HG03439 (cell line): ENCODE measurements at regions not wholly inside any gene's neighbourhood (a gene's known extent, or its start where the extent isn't known, plus 50 kb on each side); places are given as distances from the start of the nearest gene placed in this dataset.
"Not testable (repeated sequence)": the region's sequence is repeated elsewhere in the genome, so short reads cannot be mapped to it uniquely, and the experiment has no call there.

Experiments
- ATAC-seq: cut with Tn5 transposase; IDR thresholded peaks from one replicate; pipeline ENCODE4 v1.9.1; 2021; ENCODE audit warnings: mild to moderate bottlenecking, moderate library complexity; ENCODE audit not compliant: unreplicated experiment

- ATAC-seq = no peak
These were observed 1970.8 kb downstream of the OLFM4 start for GRCh38 chr13:54999399-54999907.

DNA sequence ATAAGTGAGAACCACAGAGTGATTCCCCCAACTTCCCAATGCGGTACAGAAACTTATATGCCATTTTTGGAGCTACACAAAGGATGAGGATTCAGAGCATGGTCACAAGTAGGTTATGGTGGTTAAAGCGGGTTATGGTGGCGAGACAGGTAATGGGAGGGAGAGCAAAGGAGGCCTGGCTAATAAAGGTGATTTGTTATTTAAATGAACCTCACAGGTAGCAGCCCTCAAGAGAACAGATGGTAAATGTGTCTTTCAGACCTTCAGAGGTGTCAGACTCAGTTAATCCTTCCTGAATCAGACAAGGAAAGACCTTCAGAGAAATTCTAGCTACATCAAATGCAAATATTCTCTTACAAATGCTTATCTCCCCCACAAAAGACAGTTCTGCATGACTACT, 1971.4 kb downstream of the OLFM4 start:
- no peak for ATAC-seq

GRCh38 chr13:55000844-55001243, 1972.2 kb downstream of the OLFM4 start:
- ATAC-seq = no peak

DNA sequence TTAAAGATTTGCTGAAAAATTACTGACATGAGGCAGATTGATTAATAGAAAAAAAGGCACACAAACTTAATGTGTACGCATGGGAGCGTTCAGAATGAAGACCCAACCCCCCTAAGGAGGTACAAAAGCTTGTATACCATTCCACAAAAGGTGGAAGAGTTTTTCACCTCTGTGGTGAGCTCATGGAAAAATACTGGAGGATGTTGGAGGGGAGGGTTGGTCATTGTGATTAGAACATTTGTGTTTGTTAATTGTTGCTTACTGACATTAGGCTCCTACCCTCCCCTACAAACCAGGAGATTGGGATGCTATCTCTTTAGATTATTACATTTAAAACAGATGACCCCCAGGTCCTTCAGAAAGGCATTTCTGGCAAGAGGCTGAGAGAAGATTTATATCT, 1973.3 kb downstream of the OLFM4 start:
- no peak for ATAC-seq

GRCh38 chr13:55007681-55008080, 1979.1 kb downstream of the OLFM4 start:
- no peak for ATAC-seq

DNA sequence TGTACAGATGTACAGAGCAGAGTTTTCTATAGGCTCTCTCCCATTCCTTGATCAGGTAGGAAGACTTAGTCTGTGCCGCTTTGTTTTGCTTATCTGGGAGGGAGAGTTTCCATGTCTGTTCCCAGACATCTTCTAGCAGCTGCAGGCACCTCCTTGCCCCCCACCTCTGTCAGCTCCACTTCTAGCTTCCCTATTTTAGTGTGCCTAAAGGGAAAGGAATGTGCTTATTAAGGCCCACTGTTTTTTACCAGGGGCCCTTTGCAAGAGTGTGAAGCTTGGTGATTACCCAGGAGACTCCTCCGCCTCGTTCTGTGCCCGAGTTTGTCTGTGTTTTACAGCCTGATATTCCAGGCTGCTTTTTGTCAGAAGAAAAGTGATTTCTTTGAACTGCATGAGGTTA, 1984.4 kb downstream of the OLFM4 start:
- ATAC-seq = no peak

GRCh38 chr13:55029280-55029679, 2000.7 kb downstream of the OLFM4 start:
- no peak for ATAC-seq

DNA sequence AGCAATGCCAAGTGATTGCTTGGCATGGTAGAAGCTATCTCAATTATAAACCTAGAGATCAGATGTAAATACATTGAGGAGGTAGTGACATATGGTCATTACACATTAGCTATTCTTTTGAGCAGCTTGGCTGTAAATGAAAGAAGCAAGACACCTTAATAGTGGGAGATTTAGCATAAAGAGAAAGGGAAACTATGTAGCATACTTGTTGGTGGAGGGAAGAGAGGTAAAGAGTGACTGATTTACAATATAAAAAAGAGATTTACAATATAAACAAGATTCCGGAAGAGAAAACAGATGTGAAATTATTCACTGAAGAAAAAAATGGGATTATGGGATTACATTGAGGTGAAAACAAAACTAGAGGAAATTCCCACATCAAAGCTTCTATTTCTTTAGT, 2009.6 kb downstream of the OLFM4 start:
- no peak for ATAC-seq

DNA sequence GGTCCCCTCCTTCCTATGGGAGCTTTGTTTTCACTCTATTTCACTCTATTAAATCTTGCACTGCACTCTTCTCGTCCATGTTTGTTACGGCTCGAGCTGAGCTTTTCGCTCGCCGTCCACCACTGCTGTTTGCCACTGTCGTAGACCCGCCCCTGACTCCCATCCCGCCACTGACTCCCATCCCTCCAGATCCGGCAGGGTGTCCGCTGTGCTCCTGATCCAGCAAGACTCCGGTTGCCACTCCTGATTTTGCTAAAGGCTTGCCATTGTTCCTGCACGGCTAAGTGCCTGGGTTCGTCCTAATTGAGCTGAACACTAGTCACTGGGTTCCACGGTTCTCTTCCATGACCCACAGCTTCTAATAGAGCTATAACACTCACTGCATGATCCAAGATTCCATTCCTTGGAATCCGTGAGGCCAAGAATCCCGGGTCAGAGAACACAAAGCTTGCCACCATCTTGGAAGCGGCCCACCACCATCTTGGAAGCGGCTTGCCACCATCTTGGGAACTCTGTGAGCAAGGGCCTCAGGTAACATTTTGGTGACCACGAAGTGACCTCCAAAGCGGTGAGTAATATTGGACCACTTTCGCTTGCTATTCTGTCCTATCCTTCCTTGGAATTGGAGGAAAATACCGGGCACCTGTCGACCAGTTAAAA, 2025.4 kb downstream of the OLFM4 start:
- ATAC-seq = not testable (repeated sequence)

GRCh38 chr13:55055666-55056065, 2027.1 kb downstream of the OLFM4 start:
- not testable (repeated sequence) for ATAC-seq

DNA sequence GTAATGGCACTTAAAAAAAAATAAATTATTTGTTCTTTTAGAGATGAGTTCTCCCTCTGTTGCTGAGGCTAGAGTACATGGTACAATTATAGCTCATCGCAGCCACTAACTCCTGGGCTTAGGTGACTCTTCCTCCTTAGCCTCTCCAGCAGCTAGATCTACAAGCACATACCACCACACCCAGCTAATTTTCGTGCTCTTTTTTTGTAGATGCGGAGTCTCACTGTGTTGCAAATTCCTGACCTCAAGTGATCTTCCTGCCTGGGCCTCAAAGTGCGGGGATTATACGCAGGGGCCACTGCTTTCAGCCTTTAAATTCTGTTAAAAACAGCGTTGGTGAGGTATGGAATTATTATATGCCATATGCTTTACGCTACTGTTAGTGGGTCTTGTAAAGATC, 2034.0 kb downstream of the OLFM4 start:
- ATAC-seq = no peak

GRCh38 chr13:55067946-55068345, 2039.3 kb downstream of the OLFM4 start:
- ATAC-seq = no peak

DNA sequence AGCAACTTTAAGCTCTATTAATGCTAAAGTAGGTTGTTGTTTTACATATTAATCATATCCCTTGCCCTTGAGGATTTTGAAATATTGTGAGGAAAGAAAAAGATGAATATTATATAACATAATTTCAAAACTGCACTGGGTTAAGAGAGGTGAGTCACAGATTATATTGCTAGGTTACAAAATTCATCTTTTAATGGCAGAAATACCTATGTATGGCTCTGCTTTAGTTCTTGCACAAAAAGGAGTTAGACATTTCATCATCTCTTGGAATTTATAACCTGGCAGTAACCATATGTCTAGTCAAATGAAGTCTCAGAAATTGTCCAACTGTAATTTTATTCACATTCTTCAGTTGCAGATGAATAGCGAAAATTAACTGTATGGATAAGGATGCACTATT, 2041.1 kb downstream of the OLFM4 start:
- ATAC-seq = no peak

DNA sequence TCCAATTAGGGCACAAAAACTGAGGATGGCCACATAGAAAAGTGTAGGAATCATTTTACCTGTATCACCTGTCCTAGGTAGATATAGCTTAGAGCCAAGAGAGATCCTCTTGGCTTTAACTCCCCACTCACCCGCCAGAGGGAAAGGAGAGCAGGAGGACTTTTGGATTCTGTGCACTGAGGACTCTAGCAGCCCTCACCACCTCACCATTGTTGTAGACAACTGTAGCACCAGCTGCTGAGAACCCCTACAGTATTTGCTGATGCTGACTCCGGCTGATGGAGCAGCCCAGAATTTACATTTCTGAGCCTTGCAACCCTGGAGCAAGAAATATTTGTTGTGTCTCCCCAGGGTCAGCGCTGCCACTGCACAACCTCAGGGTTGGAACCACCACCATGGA, 2044.4 kb downstream of the OLFM4 start:
- no peak for ATAC-seq

DNA sequence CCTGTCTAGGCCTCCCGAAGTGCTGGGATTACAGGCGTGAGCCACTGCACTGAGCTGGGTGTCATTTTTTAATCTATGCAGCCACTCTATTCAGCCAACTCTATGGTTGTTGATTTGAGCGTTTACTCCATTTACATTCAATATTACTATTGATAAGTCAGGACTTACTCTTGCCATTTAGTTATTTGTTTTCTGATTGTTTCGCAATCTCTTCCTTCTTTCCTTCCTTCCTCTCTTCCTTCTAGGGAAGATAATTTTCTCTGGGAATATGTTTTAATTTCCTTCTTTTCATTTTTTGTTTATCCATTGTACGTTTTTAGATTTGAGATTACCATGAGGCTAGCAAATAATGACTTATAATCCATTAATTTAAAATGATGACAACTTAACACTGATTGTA, 2056.0 kb downstream of the OLFM4 start:
- no peak for ATAC-seq

DNA sequence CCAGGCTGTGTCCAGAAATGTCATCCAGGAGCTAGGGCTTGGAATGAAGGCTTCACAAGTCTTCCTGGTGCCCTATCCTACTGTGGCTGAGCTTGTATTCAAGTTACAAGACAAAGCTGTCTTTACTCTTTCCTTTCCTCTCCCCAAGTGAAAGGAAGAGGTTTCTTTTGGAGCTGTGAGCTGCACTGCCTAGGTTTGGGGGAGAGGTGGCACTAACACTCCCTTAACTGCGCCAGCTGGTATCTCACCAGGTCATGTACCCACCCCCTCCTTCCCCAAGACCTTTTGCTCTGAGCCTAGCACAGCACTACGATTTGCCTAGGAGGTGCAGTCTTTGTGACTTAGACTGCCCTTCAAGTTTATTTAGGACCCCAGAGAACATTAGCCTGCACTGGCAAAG, 2053.6 kb upstream of the PRR20A start:
- ATAC-seq = no peak

DNA sequence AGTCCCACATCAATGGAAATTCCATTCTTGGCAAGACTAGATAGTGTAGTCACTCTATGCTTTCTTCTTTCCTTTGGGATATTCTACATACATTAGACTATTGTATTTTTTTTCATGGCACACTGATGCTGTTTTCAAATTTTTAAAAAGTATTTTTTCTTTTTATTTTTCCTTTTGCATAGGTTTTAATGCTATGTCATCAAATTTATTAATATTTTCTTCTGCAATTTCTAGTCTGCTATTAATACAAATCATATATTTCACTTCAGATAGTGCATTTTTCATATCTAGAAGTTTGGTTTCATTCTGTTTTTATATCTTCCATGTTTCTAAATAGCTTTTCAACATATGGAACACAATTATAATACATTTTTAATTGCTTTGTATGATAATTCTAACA, 2050.1 kb upstream of the PRR20A start:
- no peak for ATAC-seq

GRCh38 chr13:55091172-55091571, 2049.5 kb upstream of the PRR20A start:
- ATAC-seq = no peak

- no peak for ATAC-seq
These were observed 2034.2 kb upstream of the PRR20A start for GRCh38 chr13:55106509-55106908.

DNA sequence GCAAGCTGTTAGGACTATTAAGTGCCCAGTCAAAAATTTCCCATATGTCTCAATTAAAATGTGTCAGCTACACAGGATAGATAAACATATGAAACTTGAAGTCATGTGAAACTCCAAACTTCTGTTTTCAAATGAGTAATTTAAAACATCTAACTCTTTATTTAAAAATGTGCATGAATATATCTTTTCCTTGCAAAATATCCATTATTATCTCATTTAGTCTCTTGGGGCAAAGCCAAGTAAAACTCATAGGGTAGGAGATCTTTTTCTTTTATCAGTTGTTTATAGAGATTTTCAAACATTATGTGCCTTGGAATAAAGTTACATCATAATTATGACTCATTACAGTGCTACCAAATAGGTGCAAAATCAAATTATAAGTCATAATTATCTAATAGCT, 2020.1 kb upstream of the PRR20A start:
- no peak for ATAC-seq

GRCh38 chr13:55155046-55155445, 1985.7 kb upstream of the PRR20A start:
- no peak for ATAC-seq

DNA sequence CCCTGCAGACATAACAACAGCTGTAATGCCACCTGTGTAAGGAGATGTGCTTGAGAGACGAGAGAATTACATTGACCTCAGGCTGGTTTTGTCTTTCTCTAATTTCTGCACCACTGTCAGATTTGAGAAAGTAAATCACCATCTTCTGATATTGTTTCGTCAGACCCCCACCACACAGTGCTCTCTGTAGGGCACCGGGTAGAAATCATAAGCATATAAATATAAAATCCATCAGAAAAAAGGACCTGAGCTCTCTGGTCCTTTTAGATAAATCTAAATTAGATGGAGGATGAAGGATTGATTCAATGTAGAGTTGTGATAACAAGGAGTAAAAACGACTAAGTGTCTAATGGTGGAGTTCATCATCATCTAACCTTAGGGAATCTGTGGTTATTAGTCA, 1981.0 kb upstream of the PRR20A start:
- no peak for ATAC-seq

- ATAC-seq = no peak
These were observed 1979.9 kb upstream of the PRR20A start for GRCh38 chr13:55160867-55161266.
